ENCODE measurements at regions not wholly inside any gene's neighbourhood (a gene's known extent, or its start where the extent isn't known, plus 50 kb on each side); places are given as distances from the start of the nearest gene placed in this dataset.

GRCh38 chr2:35891936-35892335 is 463.6 kb upstream of the CRIM1 start:
- TF ChIP-seq CTCF (IDR thresholded peaks at IDR 0.05; ENCODE audit: unreplicated experiment): no peak

GRCh38 chr2:35891528-35891927 is 464.1 kb upstream of the CRIM1 start:
- H3K27me3 Mint-ChIP-seq: no peaks in the 10 kb centered on the region
- no peak overlapping the region for H3K4me3 Mint-ChIP-seq (ENCODE audit: low read depth)
- H3K36me3 Mint-ChIP-seq (ENCODE audit: insufficient read depth): no peaks in the 10 kb centered on the region
- peaks cover 8% of the 10 kb centered on the region for H3K9me3 Mint-ChIP-seq (ENCODE audit: low read depth)
- no peak overlapping the region for H3K27ac Mint-ChIP-seq
- no peak for DNase-seq (ENCODE audit: low spot score, unreplicated experiment)
- H3K4me1 Mint-ChIP-seq (ENCODE audit: low read depth): no peaks in the 10 kb centered on the region
- TF ChIP-seq CTCF (IDR thresholded peaks at IDR 0.05; ENCODE audit: unreplicated experiment): no peak

More at GRCh38 chr2:35891936-35892335, 463.6 kb upstream of the CRIM1 start:
- Mint-ChIP-seq H3K27ac (no peak overlapping the region), H3K36me3 (ENCODE audit: insufficient read depth) (no peaks in the 10 kb centered on the region), H3K27me3 (no peaks in the 10 kb centered on the region), H3K4me1 (ENCODE audit: low read depth) (no peaks in the 10 kb centered on the region), H3K9me3 (ENCODE audit: low read depth) (peaks cover 8% of the 10 kb centered on the region), H3K4me3 (ENCODE audit: low read depth) (no peak overlapping the region)
- DNase-seq (ENCODE audit: low spot score, unreplicated experiment): no peak

- no peak overlapping the region for H3K27ac Mint-ChIP-seq
- no peaks in the 10 kb centered on the region for H3K4me1 Mint-ChIP-seq (ENCODE audit: low read depth)
- no peak for TF ChIP-seq CTCF (IDR thresholded peaks at IDR 0.05; ENCODE audit: unreplicated experiment)
- no peak for DNase-seq (ENCODE audit: low spot score, unreplicated experiment)
- H3K27me3 Mint-ChIP-seq: no peaks in the 10 kb centered on the region
- H3K36me3 Mint-ChIP-seq (ENCODE audit: insufficient read depth): no peaks in the 10 kb centered on the region
- H3K9me3 Mint-ChIP-seq (ENCODE audit: low read depth): peaks cover 4% of the 10 kb centered on the region
- H3K4me3 Mint-ChIP-seq (ENCODE audit: low read depth): no peak overlapping the region
These were observed 468.4 kb upstream of the CRIM1 start for GRCh38 chr2:35887146-35887545.

- Mint-ChIP-seq H3K27me3 (no peaks in the 10 kb centered on the region), H3K4me3 (ENCODE audit: low read depth) (no peak overlapping the region), H3K27ac (no peak overlapping the region), H3K36me3 (ENCODE audit: insufficient read depth) (no peaks in the 10 kb centered on the region), H3K4me1 (ENCODE audit: low read depth) (peaks cover 2% of the 10 kb centered on the region), H3K9me3 (ENCODE audit: low read depth) (no peaks in the 10 kb centered on the region)
- DNase-seq (ENCODE audit: low spot score, unreplicated experiment): no peak
- peak; percentile 18 for TF ChIP-seq CTCF (IDR thresholded peaks at IDR 0.05; ENCODE audit: unreplicated experiment)
These were observed 481.7 kb upstream of the CRIM1 start for GRCh38 chr2:35873921-35874320.

- no peak for TF ChIP-seq CTCF (IDR thresholded peaks at IDR 0.05; ENCODE audit: unreplicated experiment)
- Mint-ChIP-seq H3K9me3 (ENCODE audit: low read depth) (no peaks in the 10 kb centered on the region), H3K27me3 (no peaks in the 10 kb centered on the region), H3K27ac (no peak overlapping the region), H3K36me3 (ENCODE audit: insufficient read depth) (no peaks in the 10 kb centered on the region), H3K4me1 (ENCODE audit: low read depth) (no peaks in the 10 kb centered on the region), H3K4me3 (ENCODE audit: low read depth) (no peak overlapping the region)
- no peak for DNase-seq (ENCODE audit: low spot score, unreplicated experiment)
These were observed 483.9 kb upstream of the CRIM1 start for GRCh38 chr2:35871672-35872071.
